Activated CD4-positive, alpha-beta T cell treated with anti-CD3 and anti-CD28 coated beads for 1 hour (primary cell): ENCODE measurements at regions not wholly inside any gene's neighbourhood (a gene's known extent, or its start where the extent isn't known, plus 50 kb on each side); places are given as distances from the start of the nearest gene placed in this dataset.
A peak's percentile ranks its signal among the peaks of the same experiment; 100 is the strongest.

ENCODE experiments used
- DNase-seq: peaks from one replicate; pipeline ENCODE4 v3.0.0-alpha.2; 2020

DNA sequence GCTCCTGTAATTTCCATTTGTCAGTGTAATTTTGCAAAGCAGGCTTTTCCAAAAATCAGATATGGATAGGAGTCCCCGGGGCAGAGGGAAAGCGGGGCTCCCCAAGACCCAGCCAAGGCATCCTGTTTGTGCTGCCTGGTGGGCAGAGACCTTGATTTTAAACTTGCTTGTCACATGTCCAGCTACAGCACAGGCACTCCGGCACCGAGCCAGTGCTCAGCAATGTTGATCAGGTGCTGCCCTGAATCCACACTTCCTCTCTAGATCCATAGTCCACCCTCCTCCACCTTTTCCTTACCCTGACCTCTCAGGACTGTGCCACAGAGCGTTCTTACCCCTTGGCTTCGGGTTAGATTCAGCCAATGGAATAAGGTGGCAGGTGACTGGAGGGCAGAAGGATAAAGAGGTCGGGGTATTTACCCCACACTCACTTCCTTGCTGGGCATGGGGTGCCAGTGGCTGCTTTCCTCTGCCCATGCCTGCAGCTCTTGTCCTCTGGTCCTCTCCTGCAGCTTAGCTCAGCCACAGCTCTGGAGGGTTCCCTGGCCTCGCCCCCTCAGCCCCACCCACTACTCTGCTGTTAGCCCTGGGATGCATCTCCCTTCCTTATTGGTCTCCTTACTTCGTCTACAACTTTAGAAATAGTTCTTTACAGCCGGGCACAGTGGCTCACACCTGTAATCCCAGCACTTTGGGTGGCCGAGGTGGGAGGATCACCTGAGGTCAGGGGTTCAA, 80.1 kb downstream of the IRF2BPL start:
- no peak for DNase-seq

DNA sequence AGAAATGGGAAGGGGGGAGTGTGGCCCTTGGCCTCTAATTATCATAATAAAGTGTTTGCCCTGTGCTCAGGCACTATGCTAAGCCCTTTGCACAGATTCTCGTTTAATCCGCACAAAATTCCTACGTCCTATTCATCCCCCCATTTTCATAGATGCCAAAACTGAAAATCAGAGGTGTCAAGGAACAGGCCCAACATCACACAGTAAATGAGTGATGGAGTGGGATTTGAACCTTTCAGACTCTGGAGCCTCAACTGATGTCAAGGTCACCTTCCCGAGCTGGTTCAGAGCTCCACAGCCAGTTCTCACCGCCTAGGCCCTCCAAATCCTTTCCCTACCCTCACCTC, 80.7 kb downstream of the IRF2BPL start:
- DNase-seq, result no peak

DNA sequence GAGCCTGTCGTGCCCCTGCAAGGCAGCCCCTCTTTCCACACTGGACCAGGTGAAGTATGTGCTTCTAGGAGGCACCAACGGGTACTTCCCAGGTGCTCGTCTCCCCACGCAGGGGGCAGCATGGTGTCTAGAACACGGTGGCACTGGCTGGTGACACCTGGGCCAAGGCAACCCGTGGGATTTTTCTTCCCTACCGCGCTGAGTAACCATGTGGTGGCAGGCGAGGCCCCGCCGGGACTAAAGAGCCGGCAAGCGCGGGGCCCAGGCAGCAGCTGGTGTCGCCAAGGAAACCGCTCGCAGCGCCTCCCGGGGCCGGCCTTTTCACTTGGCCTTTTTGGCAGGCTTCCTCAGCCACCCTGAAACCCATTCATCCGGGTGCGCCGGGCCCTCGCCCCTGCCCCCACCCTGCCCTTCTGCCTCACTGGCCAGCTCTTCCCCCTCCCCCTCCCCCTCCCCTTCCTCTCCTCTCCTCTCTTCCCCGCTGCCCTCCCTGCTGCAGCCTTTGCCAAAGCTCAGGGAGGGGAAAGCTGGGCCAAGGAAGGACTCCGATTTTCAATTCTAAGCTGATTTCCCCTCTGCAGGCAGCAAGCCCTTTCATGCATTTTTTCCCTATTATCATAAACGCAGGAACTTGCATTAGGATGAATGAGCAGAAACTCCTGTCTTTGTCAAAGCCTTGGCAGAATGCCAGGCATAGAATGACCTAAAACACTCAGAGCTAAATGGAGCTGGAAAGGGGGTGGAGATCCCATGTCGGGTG, 81.2 kb downstream of the IRF2BPL start:
- DNase-seq, result peak; percentile 65

DNA sequence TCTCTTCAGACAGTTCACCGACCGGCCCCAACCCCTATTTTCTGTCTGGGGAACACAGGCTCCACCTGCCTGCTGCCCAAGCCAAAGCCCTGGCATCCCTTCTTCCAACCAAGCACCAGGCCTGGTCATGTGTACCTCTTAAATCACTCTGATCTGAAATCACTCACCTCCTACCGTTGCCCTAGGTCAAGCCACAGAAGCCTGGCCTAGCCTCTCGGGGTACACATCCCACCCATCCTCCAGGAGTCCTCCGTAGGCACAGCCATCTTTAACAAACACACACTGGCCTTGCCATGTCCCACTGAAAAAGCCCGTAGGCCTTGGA, 81.8 kb downstream of the IRF2BPL start:
- DNase-seq, result no peak

DNA sequence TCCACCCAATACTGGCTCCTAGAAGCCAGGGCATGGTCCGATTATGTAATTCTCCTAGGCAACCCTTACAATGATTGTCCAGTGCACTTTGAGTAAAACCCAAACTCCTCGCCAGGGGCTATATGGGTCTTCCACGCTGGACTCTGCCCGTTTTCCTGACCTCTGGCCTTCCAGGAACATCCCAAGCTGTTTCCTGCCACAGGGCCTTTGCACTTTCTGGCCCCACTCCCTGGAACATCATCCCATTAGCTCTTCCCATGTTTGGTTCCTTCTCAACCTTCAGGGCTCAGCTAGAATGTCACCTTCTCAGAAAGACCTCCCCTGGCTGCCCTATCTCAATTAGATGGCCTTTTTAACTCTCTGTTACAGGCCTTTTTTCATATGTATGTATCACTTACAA, 85.4 kb downstream of the IRF2BPL start:
- no peak for DNase-seq

DNA sequence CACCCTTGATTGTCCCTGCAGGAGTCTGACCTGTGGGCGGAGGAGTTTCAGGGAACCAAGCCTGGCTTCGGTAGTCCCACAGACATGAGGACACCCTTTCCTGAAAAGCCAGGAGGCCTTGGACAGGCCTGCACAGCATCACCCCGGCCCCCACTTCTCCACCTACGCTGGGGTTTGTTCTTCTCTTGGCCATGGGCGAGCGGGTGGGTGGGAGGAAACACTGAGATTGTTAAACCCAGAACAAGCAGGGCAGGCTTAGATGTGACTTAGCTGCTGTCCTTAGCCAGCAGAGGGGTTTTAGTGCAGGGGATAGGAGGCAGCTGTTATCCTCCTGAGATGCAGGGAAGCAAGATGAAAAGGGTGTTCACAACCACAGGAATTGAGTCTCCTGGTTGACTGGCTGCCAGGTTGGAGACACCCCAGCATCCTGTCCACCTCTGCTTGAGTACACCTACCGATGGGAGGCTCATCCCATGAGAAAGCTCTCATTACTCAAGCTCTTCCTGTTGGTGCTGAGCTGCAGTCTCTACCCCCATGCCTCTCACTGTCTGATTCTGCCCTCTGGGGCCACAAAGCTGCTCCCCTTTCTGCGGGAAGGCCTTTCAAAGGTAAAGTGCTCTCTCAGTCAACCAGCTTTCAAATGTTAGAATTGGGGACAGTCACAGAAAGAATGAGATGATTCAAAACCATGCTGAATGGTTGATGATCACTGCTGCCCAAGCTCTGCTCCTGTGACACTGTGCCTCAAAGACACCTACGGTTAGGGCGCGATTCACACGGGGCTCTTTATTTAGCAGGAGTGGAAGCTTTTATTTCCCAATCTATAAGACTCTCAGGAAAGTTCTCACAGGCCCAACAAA, 86.3 kb downstream of the IRF2BPL start:
- DNase-seq, result no peak

DNA sequence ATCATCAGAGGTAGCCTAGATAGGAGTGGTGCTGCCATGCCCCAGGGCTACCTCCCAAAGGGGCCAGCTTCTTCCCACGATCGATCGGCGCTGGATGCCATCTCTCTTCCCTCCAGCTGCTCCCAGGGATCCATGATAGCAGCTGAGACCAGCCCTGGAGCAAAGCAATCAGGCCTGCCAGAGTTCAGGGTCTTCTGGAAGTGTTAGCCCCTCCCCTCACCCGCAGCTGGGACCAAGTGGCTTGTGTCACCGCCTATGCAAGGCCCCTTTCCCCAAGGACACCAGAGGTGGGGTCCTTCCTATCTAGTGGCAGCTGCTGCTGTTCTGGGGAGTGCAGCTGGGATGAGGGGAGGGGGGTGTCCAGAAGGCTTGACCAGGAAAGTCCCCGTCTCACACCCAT, 87.0 kb downstream of the IRF2BPL start:
- DNase-seq, result no peak

DNA sequence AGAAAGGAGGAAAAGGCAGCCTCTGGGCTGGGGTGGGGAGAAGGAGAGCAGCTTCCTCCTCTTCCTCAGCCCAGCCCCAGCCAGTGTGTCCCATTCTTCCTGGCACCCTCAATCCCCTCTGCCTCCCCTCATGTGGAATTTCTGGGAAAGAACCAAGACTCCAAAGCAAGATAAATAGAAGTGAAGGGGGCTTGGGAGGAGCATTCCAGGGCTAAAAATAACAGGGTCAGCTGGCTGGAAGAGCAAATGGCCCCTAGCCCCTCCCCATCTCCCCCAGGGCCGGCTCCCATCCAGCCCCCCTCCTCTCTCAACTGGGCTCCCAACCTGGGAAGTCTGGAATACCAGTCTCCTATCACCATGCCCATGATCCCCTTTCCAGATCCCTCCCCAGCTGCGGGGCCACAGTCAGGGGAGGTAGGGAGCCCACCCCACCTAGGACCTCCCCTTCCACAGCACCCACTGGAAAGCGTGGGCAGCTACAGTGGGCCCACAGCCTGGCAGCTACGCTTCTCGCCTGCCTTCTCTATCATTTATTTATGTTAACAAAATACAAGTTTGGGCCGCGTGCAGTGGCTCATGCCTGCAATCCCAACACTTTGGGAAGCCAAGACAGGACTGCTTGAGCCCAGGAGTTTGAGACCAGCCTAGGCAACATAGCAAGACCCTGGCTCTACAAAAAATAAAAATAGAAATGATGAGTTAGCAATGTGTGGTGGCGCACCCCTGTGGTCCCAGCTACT, 88.3 kb downstream of the IRF2BPL start:
- DNase-seq, result no peak

DNA sequence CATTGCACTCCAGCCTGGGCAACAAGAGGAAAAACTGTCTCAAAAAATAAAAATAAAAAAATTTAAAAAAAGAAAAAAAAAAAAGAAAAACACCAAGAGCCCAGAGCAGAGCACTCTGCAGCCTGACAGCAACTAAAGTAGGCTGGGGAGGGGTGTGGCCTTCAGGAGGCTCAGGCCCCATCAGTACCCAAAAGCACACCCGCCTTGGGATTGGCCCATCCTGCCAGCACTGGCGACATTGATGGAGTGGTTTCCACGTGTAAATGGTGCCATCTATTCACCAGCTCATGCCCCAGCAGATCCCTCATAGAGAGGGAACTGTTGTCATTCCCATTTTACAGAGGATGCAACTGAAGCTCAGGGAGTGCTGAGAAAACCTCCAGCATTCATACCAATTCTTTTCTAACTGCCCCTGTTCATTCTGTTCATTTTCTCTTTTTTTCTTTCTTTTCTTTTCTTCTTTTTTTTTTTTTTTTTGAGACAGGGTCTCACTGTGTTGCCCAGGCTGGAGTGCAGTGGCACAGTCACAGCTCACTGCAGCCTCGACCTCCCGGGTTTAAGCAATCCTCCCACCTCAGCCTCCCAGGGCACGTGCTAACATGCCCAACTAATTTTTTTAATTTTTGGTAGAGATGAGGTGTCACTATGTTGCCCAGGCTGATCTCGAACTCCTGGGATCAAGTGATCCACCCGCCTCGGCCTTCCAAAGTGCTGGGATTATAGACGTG, 89.3 kb downstream of the IRF2BPL start:
- no peak for DNase-seq

DNA sequence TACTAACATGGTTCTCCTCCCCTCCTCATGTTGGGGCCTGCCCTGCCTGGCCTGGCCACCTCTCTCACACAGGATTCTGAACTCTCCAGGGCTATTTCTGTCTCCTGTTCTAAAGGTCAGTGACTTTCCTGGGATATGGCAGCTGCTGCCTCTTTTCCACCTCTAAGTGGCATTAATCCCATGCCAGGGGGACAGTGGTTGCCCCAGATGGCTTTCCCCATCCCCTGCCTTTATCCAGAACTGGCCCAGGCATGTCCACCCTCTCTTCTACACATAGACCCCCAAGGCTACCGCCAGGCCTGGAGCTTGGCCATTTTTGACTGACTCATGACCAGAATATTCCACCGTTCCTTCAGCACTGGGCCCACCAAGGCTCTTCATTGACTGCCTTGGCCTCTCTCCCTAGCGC, 90.4 kb downstream of the IRF2BPL start:
- no peak for DNase-seq

DNA sequence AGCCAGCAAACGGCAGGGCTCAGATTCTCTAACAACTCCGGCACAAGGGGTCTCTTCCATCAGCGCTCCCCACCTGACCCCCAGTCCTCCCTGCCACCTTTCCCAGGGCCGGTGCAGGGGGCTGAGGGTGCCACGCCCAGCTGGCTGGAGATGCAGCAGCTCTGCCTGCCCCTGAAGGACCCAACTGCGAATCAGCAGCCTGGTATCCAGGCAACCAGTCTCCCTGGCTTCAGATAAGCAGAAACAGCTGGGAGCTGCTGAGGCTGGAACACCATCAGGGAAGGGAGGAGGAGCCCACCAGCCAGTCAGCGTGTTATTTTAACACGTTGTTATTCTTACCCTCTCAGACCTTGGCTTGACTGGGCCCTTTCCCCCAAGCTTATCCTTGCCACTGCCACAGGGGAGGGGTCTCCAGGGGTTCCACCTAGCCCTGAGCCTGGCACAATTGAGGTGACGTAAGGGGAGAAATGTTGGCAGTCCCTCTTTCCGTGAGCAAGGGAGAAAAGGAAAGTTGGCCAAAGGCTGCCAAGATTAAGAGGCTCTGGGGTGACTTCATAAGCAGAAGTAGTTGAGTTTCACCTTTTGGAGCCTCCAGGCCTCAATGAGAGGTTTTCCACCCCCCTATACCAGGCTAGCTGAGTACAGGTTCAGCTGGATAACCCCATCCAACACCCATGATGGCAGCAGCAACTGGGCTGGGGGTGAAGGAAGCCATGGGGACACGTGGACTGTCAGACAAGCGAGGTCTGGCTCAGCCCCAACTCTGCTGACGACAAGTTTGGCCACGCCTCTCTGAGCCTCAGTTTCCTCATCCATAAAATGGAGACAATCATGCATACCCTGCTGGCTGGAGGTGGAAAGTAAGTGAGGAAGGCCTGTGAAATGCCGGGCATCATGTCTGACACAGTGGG, 91.1 kb downstream of the IRF2BPL start:
- no peak for DNase-seq

DNA sequence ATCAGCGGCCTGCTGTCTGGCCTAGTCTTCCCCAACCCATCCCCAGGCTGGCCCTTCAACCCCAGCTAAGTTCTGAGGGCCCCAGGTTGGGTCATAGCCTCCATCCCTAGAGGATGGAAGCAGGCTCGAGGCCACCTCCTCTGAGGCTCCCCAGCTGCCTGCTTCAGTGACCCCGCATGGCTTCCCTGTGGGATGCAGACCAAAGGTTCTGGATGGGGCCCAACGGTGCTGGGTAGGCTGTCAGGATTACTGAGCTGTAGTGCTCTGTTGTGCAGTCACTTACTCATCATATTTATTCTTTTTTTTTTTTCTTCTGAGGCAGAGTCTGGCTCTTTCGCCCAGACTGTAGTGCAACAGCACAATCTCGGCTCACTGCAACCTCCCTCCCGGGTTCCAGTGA, 92.0 kb downstream of the IRF2BPL start:
- DNase-seq, result no peak

DNA sequence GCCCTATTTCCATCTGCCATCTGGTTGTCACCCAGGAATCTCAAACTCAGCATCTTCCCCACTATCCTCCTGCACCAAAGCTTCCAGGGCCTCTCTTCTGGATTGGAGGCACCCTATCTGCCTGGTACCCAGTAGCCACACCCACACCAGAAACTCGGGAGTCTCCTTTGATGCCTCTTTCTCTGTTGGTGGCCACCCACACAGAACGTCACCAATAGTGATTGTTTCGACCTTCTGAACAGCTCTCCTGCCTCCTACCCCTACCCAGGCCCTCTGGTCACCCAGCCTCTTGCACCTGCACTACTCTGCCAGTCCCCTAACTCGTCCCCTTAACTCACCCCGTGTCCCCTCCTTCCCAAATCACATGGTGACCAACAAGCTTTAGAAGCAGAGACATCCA, 95.0 kb downstream of the IRF2BPL start:
- DNase-seq, result no peak

DNA sequence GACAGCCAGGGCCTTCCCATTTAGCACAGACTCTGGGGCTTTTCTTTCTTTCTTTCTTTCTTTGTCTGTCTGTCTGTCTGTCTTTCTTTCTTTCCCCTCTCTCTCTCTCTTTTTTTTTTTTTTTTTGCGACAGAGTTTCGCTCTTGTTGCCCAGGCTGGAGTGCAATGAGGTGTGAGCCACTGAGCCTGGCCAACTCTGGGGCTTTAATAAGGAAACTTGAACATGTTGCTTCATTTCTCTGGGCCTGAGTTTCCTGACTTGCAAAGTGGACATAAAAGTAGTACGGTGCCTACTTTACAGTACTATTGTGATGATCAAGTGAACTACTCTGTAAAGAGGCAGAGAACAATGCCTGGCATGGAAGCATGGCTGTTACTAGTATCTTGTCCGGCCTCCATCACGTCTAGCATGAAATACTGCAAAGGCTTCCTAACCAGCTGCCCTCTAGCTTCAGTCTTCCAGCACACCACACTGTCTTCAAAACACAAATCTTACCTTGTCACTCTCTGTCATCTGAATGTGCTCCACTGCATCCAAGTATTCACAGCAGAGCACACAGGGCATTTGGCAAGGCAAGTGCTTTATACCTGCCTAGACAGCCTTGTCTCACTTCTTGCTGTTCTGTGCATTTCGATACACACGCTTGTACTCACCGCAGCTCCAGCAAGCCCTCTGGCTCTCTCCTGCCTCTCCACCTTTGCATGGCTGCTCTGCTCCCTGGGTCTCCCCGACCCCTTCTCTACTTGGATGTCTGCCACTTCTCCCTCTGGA, 96.7 kb downstream of the IRF2BPL start:
- no peak for DNase-seq

DNA sequence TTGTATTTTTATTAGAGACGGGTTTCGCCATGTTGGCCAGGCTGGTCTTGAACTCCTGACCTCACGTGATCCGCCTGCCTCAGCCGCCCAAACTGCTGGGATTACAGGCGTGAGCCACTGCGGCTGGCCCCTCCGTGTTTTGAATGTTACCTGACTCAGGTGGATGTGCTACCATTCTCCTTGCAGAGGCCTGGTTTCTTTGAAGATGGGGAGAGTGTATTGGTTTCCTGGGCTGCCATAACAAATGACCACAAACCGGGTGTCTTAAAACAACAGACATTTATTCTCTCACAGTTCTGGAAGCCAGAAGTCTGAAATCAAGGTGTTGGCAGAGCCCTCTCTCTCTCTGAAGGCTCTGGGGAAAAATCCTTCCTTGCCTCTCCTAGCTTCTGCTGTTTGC, 98.0 kb downstream of the IRF2BPL start:
- DNase-seq, result no peak

DNA sequence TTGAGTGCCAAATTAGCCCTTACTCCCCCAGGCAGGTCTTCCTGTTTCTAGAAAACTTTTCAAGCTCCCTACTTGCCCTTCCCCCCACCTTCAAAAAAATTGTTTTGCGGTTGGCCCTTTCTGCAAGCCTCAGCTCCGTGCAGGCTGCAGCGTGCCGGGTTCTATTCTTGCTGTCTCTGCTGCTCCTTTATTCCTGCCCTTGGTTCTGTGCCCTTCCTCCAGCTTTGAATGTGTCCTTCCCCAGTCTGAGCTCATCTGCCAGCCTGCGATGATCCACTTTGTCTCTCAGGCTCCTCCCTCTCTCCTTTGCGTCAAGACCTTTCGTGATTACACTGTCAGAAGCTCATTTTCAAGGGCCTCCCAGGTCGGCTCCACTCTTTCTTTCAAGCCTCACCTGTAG, 98.6 kb downstream of the IRF2BPL start:
- DNase-seq, result peak; percentile 31

DNA sequence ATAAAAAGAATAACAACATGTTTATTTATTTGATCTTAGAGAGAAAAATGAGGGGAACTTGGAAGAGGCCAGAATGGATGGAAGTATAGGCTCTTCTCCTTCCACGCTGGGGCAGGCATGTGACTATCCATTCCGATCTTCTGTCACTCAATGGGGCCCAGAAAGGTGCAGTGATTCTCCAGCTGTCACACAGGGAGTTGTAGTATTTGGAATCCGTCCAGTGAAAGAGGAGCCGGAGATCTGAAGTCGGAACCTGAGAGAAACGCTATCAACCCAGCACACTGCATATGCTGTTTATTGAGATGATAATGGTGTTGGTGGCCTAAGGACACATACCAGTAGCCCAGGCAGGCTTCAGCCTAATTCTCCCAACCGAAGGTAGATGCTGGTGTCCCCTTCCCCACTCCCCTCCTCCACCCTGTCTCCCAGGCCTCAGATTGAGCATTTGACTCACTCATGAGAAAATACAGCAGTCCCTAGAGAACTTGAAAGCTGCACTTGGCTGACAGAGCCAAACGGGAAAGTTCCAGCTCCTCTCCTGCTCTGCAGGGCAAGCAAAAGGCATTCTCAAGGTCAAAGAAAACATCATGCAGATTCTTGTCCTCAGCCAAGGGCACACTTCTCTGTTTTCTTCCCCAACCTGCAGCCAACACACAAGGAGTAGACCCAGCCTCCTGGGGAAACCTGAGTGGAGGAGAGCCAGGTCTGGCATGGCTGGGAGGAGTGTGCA, 100.4 kb downstream of the IRF2BPL start:
- no peak for DNase-seq

DNA sequence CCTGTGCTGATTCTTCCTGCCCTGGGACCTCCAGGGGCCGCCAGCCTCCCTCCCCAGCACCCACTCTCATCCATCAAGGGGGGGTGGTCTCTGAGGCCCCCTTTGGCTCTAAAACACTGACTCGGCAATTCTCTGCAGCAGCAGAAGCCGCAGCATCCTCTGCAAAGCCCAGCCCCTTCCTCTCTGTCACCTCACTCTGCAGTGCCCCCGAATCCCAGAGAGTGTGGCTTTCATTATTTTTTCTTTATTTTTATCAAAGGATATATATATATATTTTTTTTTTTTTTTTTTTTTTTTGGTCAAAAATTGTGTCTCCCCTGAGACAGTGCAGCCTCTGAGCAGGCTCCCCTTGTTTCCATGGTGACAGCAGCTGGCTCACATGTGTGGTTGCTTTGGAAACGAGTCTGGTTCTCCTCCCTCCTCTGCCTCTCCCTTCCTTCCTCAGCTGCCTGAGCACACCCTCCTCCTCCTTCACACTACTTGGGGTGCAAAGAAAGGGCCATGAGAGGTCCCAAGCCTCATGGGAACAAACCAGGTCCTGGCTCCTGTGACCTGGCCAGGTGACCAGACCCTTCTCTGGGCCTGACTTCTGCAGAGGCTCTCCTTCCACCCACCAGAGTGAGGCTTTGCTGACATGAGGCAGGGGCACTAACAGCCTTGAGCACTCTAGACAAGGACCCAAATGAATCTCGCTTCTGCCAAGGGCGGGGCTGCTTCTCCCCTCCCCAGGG, 100.5 kb downstream of the LRRC74A start:
- peak; percentile 45 for DNase-seq

DNA sequence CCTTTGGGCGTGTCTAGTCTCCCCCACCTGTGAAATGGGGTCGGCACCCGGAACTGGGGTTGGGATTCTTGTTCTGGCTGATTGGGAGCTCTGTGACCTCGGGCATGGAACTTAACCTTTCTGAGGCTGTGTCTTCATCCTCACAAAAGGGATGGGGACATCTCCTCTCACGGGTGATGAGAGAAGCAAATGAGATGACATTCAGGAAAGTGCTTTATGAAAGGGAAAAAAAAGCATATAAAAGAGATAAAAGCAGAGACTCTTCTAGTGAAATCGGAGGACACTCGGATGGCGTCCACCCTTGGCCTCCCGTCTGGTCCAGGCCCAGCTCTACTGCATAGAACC, 98.9 kb downstream of the LRRC74A start:
- no peak for DNase-seq
